HEK293 (cell line): ENCODE measurements at regions not wholly inside any gene's neighbourhood (a gene's known extent, or its start where the extent isn't known, plus 50 kb on each side); places are given as distances from the start of the nearest gene placed in this dataset.

Source experiments
- CTCF ChIA-PET: fragments of 350-600 bp; formaldehyde crosslinking; extraction: SDS; loops from one replicate; lab custom pipeline; 2021; ENCODE audit warnings: antibody characterized with exemption; lab: Yijun Ruan, JAX
- POLR2A ChIA-PET: fragments of 300-600 bp; formaldehyde crosslinking; extraction: SDS; loops from one replicate; lab custom pipeline; 2020; ENCODE audit warnings: antibody characterized with exemption, inconsistent platforms; lab: Yijun Ruan, JAX
- H3K27ac ChIP-seq: fragments of 200-500 bp; sonication (Bioruptor generic); 2 replicates; pipeline ENCODE4 v1.5.1; 2014; ENCODE audit warnings: low read depth, low read length, control low read depth, inconsistent platforms; ENCODE audit errors: extremely low read depth
- H3K36me3 ChIP-seq, 2 experiments: fragments of 200-500 bp in 1 of 2; sonication (Bioruptor generic) in 1 of 2; 1 replicate in 1 of 2; 2 replicates in 1 of 2; pipeline ENCODE4 v1.5.1; 2014 to 2017; ENCODE audit warnings: inconsistent platforms in 2 of 2, low read length in 2 of 2; ENCODE audit not compliant: control insufficient read depth in 2 of 2, insufficient read depth in 1 of 2
- H3K4me1 ChIP-seq: fragments of 200-500 bp; sonication (Bioruptor generic); 2 replicates; pipeline ENCODE4 v1.5.1; 2014; ENCODE audit warnings: mild to moderate bottlenecking, low read length, inconsistent platforms; ENCODE audit not compliant: control insufficient read depth, insufficient read depth
- H3K4me3 ChIP-seq: 2 replicates; pipeline ENCODE4 v1.5.1; 2011; ENCODE audit warnings: low read depth, mild to moderate bottlenecking, control low read depth, low read length, moderate library complexity
- H3K9me3 ChIP-seq: fragments of 200-500 bp; sonication (Bioruptor generic); 2 replicates; pipeline ENCODE4 v1.5.1; 2014; ENCODE audit warnings: low read depth, low read length, inconsistent platforms; ENCODE audit not compliant: control insufficient read depth, insufficient read depth
- GLIS2 ChIP-seq: fragments of 450-650 bp; formaldehyde crosslinking; IDR thresholded peaks from 2 replicates; pipeline ENCODE4 v1.5.1; 2016; ENCODE audit warnings: missing biosample characterization, missing genetic modification characterization
- KLF16 ChIP-seq: fragments of 450-650 bp; formaldehyde crosslinking; IDR thresholded peaks from 2 replicates; pipeline ENCODE4 v1.5.1; 2017; ENCODE audit warnings: missing biosample characterization, missing genetic modification characterization
- KLF7 ChIP-seq: fragments of 450-650 bp; formaldehyde crosslinking; IDR thresholded peaks from 2 replicates; pipeline ENCODE4 v1.5.1; 2016; ENCODE audit warnings: missing biosample characterization, missing genetic modification characterization, borderline replicate concordance
- REPIN1 ChIP-seq: fragments of 450-650 bp; formaldehyde crosslinking; IDR thresholded peaks from 2 replicates; pipeline ENCODE4 v1.5.1; 2017; ENCODE audit warnings: missing biosample characterization, missing genetic modification characterization, low read depth
- SCRT2 ChIP-seq: fragments of 450-650 bp; formaldehyde crosslinking; IDR thresholded peaks from 2 replicates; pipeline ENCODE4 v1.5.1; 2016; ENCODE audit warnings: missing biosample characterization, missing genetic modification characterization
- ZBTB1 ChIP-seq: fragments of 450-650 bp; formaldehyde crosslinking; IDR thresholded peaks from 2 replicates; pipeline ENCODE4 v1.5.1; 2016; ENCODE audit warnings: missing biosample characterization, missing genetic modification characterization
- ZBTB10 ChIP-seq: fragments of 450-650 bp; formaldehyde crosslinking; IDR thresholded peaks from 2 replicates; pipeline ENCODE4 v1.5.1; 2016; ENCODE audit warnings: missing biosample characterization, missing genetic modification characterization
- ZBTB7A ChIP-seq: fragments of 450-650 bp; formaldehyde crosslinking; IDR thresholded peaks from 2 replicates; pipeline ENCODE4 v1.5.1; 2016; ENCODE audit warnings: low read depth, missing biosample characterization, missing genetic modification characterization
- ZFHX2 ChIP-seq: fragments of 450-650 bp; formaldehyde crosslinking; conservative IDR thresholded peaks from 2 replicates; pipeline ENCODE4 v1.5.1; 2016; ENCODE audit warnings: missing biosample characterization, missing genetic modification characterization
- ZFP37 ChIP-seq: fragments of 450-650 bp; formaldehyde crosslinking; IDR thresholded peaks from 2 replicates; pipeline ENCODE4 v1.5.1; 2016; ENCODE audit warnings: missing biosample characterization, missing genetic modification characterization
- ZIC2 ChIP-seq: fragments of 450-650 bp; formaldehyde crosslinking; IDR thresholded peaks from 2 replicates; pipeline ENCODE4 v1.5.1; 2016; ENCODE audit warnings: missing biosample characterization, missing genetic modification characterization
- ZNF112 ChIP-seq: fragments of 450-650 bp; formaldehyde crosslinking; IDR thresholded peaks from 2 replicates; pipeline ENCODE4 v1.5.0; 2017; ENCODE audit warnings: missing biosample characterization, missing genetic modification characterization
- ZNF239 ChIP-seq: fragments of 450-650 bp; formaldehyde crosslinking; IDR thresholded peaks from 2 replicates; pipeline ENCODE4 v1.5.1; 2016; ENCODE audit warnings: missing biosample characterization, missing genetic modification characterization
- ZNF354C ChIP-seq: fragments of 450-650 bp; formaldehyde crosslinking; IDR thresholded peaks from 2 replicates; pipeline ENCODE4 v1.5.1; 2016; ENCODE audit warnings: missing biosample characterization, missing genetic modification characterization, low read depth, borderline replicate concordance
- ZNF404 ChIP-seq: fragments of 450-650 bp; formaldehyde crosslinking; IDR thresholded peaks from 2 replicates; pipeline ENCODE4 v1.5.1; 2017; ENCODE audit warnings: missing biosample characterization, missing genetic modification characterization
- ZNF423 ChIP-seq: fragments of 450-650 bp; formaldehyde crosslinking; IDR thresholded peaks from 2 replicates; pipeline ENCODE4 v1.5.1; 2016; ENCODE audit warnings: missing biosample characterization, missing genetic modification characterization
- ZNF426 ChIP-seq: fragments of 450-650 bp; formaldehyde crosslinking; IDR thresholded peaks from 2 replicates; pipeline ENCODE4 v1.5.1; 2017; ENCODE audit warnings: missing biosample characterization, missing genetic modification characterization, mild to moderate bottlenecking, inconsistent platforms, moderate library complexity
- ZNF561 ChIP-seq: fragments of 450-650 bp; IDR thresholded peaks from 2 replicates; pipeline ENCODE4 v1.5.1; 2018; ENCODE audit warnings: missing biosample characterization, missing genetic modification characterization, borderline replicate concordance
- ZNF639 ChIP-seq: fragments of 450-650 bp; formaldehyde crosslinking; IDR thresholded peaks from 2 replicates; pipeline ENCODE4 v1.5.1; 2016; ENCODE audit warnings: missing biosample characterization, missing genetic modification characterization
- ZNF677 ChIP-seq: fragments of 450-650 bp; IDR thresholded peaks from 2 replicates; pipeline ENCODE4 v1.5.0; 2018; ENCODE audit warnings: missing biosample characterization, mild to moderate bottlenecking, missing genetic modification characterization, moderate library complexity
- ZNF76 ChIP-seq: fragments of 450-650 bp; formaldehyde crosslinking; IDR thresholded peaks from 2 replicates; pipeline ENCODE4; 2016; ENCODE audit warnings: low read depth, missing biosample characterization, missing genetic modification characterization, borderline replicate concordance
- ZNF777 ChIP-seq: fragments of 450-650 bp; formaldehyde crosslinking; IDR thresholded peaks from 2 replicates; pipeline ENCODE4 v1.5.1; 2017; ENCODE audit warnings: missing biosample characterization, missing genetic modification characterization, borderline replicate concordance
- ZSCAN16 ChIP-seq: fragments of 450-650 bp; formaldehyde crosslinking; IDR thresholded peaks from 2 replicates; pipeline ENCODE4 v1.5.1; 2016; ENCODE audit warnings: missing biosample characterization, missing genetic modification characterization
- ZXDB ChIP-seq: fragments of 450-650 bp; formaldehyde crosslinking; IDR thresholded peaks from 2 replicates; pipeline ENCODE4 v1.5.1; 2016; ENCODE audit warnings: missing biosample characterization, missing genetic modification characterization

- no peak overlapping the region for H3K4me3 ChIP-seq
- no peak for TF ChIP-seq ZNF639 (tag by site-specific recombination)
- TF ChIP-seq ZNF239 (tag by site-specific recombination), result no peak
- no peak for TF ChIP-seq ZNF677 (tag by site-specific recombination)
- TF ChIP-seq ZNF423 (tag by site-specific recombination), result no peak
- no peak for TF ChIP-seq SCRT2 (tag by site-specific recombination)
- no peak for TF ChIP-seq ZNF76
- TF ChIP-seq ZNF112 (tag by site-specific recombination), result no peak
- TF ChIP-seq ZNF561, result no peak
- TF ChIP-seq ZSCAN16 (tag by site-specific recombination), result no peak
- no peak for TF ChIP-seq ZBTB10 (tag by site-specific recombination)
- H3K27ac ChIP-seq, result no peak overlapping the region
- no peaks in the 10 kb centered on the region for H3K4me1 ChIP-seq
- no peaks in the 10 kb centered on the region for H3K36me3 ChIP-seq
- H3K9me3 ChIP-seq, result no peaks in the 10 kb centered on the region
- POLR2A ChIA-PET, result no interaction called here
- CTCF ChIA-PET, result no interaction called here
These were observed 364.2 kb downstream of the GLRX3 start for GRCh38 chr10:130500261-130501000.

- Histone ChIP-seq H3K9me3 (no peaks in the 10 kb centered on the region), H3K4me3 (no peak overlapping the region), H3K4me1 (no peaks in the 10 kb centered on the region), H3K36me3 (no peaks in the 10 kb centered on the region), H3K27ac (no peak overlapping the region)
- ChIA-PET CTCF (no interaction called here), POLR2A (no interaction called here)
- no peak for TF ChIP-seq ZBTB1 (tag by site-specific recombination)
- TF ChIP-seq GLIS2 (tag by site-specific recombination), result no peak
- TF ChIP-seq ZFHX2, result no peak
- no peak for TF ChIP-seq ZFP37
- no peak for TF ChIP-seq KLF7 (tag by site-specific recombination)
- no peak for TF ChIP-seq ZNF426
- no peak for TF ChIP-seq ZNF354C (tag by site-specific recombination)
- TF ChIP-seq REPIN1 (tag by site-specific recombination), result no peak
- TF ChIP-seq ZXDB (tag by site-specific recombination), result no peak
- no peak for TF ChIP-seq ZBTB7A (tag by site-specific recombination)
- no peak for TF ChIP-seq KLF16 (tag by site-specific recombination)
- no peak for TF ChIP-seq ZNF404
- no peak for TF ChIP-seq ZIC2 (tag by site-specific recombination)
- no peak for TF ChIP-seq ZNF639 (tag by site-specific recombination)
- TF ChIP-seq ZNF777 (tag by site-specific recombination), result no peak
These were observed 371.3 kb downstream of the GLRX3 start for GRCh38 chr10:130507461-130507860.
